ENCODE measurements at regions not wholly inside any gene's neighbourhood (a gene's known extent, or its start where the extent isn't known, plus 50 kb on each side); places are given as distances from the start of the nearest gene placed in this dataset.

- TF ChIP-seq, protein P1, sequence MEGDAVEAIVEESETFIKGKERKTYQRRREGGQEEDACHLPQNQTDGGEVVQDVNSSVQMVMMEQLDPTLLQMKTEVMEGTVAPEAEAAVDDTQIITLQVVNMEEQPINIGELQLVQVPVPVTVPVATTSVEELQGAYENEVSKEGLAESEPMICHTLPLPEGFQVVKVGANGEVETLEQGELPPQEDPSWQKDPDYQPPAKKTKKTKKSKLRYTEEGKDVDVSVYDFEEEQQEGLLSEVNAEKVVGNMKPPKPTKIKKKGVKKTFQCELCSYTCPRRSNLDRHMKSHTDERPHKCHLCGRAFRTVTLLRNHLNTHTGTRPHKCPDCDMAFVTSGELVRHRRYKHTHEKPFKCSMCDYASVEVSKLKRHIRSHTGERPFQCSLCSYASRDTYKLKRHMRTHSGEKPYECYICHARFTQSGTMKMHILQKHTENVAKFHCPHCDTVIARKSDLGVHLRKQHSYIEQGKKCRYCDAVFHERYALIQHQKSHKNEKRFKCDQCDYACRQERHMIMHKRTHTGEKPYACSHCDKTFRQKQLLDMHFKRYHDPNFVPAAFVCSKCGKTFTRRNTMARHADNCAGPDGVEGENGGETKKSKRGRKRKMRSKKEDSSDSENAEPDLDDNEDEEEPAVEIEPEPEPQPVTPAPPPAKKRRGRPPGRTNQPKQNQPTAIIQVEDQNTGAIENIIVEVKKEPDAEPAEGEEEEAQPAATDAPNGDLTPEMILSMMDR (IDR thresholded peaks at IDR 0.05): no peak
- TF ChIP-seq REST (IDR thresholded peaks at IDR 0.05; ENCODE audit: insufficient read depth in 1 of 2, low read depth in 2 of 2, low read length in 1 of 2) (no peak), POLR2AphosphoS5 (IDR thresholded peaks at IDR 0.05; ENCODE audit: low read depth, low read length) (no peak), TCF7L2 (IDR thresholded peaks at IDR 0.05; ENCODE audit: low read depth, low read length) (no peak)
Measured at GRCh38 chr11:10625281-10625981, 57.0 kb upstream of the LYVE1 start.

Measured in Panc1 (cell line).